Activated naive CD8-positive, alpha-beta T cell treated with anti-CD3 and anti-CD28 coated beads for 36 hours (primary cell): ENCODE measurements at regions not wholly inside any gene's neighbourhood (a gene's known extent, or its start where the extent isn't known, plus 50 kb on each side); places are given as distances from the start of the nearest gene placed in this dataset.

Experiments used
- DNase-seq: peaks from one replicate; pipeline ENCODE4 v3.0.0; 2021
- H3K27ac Mint-ChIP-seq: one replicate; pipeline ENCODE4 v1.8.0; 2022; ENCODE audit warnings: mild to moderate bottlenecking, moderate library complexity, mixed read lengths
- H3K27me3 Mint-ChIP-seq: one replicate; pipeline ENCODE4 v1.8.0; 2022; ENCODE audit warnings: mild to moderate bottlenecking, mixed read lengths
- H3K36me3 Mint-ChIP-seq: one replicate; pipeline ENCODE4 v1.8.0; 2021; ENCODE audit warnings: mild to moderate bottlenecking, mixed read lengths
- H3K4me1 Mint-ChIP-seq: one replicate; pipeline ENCODE4 v1.8.0; 2021; ENCODE audit warnings: mixed read lengths
- H3K4me3 Mint-ChIP-seq: one replicate; pipeline ENCODE4 v1.8.0; 2022; ENCODE audit warnings: mild to moderate bottlenecking, moderate library complexity, mixed read lengths
- H3K9me3 Mint-ChIP-seq: one replicate; pipeline ENCODE4 v1.8.0; 2022; ENCODE audit warnings: mixed read lengths

DNA sequence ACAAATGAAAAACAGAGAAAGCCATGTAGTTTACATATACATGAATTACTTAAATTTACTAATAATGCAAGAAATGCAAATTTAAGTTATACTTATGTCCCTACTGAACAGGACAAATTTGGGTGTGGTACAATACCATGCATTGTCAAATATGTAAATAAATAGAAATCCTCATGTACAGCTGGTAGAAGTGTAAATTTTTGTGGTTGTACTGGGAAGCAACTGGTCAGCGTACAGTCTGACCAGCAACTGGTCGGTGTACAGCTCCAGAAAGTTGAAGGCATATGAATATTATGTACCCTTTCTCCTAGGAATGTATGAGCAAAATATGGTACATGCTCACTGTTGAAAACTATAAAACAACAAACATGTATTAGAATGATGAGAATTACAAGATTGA lies 93.9 kb upstream of the TMEM106B start:
- no peaks in the 10 kb centered on the region for H3K36me3 Mint-ChIP-seq
- peaks cover 3% of the 10 kb centered on the region for H3K4me1 Mint-ChIP-seq
- no peak overlapping the region for H3K27ac Mint-ChIP-seq

DNA sequence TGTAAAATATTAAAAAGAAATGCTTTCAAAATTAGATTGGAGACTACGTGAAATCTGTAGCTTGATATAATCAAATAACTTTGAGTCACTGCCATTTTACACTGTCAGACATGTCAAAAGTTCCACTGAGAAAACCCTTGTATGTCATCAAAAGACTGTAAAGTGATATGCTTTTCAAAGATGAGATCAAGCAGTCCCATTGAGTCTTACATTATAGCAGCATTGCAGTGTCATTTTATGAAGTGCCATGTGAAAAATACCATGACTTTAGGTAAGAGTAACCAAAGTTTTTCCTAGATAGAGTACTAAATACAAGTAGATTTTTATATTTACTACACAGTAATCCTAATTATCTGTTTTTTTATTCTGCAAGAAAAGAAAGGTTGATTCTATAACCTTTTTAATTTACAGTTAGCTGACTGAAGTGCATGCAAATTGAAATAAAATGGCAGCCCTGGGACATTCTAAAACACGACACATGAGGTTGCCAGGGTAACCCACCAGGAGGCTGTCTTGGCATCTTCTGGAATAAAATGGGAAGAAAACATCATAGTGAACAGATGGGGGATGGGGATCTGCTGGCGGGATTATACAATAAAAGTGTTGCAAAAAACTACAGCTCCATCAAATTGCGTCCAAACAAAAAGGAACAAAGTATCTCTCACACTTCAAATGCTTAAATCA lies 91.3 kb upstream of the TMEM106B start:
- Mint-ChIP-seq H3K9me3 (no peaks in the 10 kb centered on the region), H3K4me1 (peaks cover 2% of the 10 kb centered on the region), H3K27ac (no peak overlapping the region), H3K36me3 (no peaks in the 10 kb centered on the region), H3K4me3 (no peak overlapping the region), H3K27me3 (no peaks in the 10 kb centered on the region)
- no peak for DNase-seq

More for the DNA sequence above, 93.9 kb upstream of the TMEM106B start:
- DNase-seq: no peak
- Mint-ChIP-seq H3K4me3 (no peak overlapping the region), H3K9me3 (no peaks in the 10 kb centered on the region), H3K27me3 (peaks cover 18% of the 10 kb centered on the region)

DNA sequence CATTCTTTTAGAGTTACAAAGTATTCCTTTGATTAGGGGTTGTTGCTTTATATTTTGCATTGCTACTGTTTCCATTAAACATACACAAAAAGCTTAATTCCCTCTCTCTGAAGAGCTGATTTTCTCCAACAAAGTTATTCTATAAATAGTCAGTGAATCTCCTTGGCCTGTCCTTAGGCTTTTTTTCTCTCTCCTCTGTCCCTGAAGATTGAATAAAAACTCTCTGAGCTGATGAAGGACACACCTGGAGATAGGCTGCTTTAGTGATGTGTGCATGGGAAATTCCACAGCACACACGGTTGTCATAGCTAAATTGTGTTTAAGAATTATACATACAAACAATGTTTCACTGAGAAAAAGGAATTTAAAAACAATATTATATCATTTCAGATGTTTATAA lies 90.5 kb upstream of the TMEM106B start:
- DNase-seq: no peak
- Mint-ChIP-seq H3K4me3 (no peak overlapping the region), H3K4me1 (peaks cover 2% of the 10 kb centered on the region), H3K27me3 (peaks cover 6% of the 10 kb centered on the region), H3K9me3 (no peaks in the 10 kb centered on the region), H3K27ac (no peak overlapping the region), H3K36me3 (no peaks in the 10 kb centered on the region)

DNA sequence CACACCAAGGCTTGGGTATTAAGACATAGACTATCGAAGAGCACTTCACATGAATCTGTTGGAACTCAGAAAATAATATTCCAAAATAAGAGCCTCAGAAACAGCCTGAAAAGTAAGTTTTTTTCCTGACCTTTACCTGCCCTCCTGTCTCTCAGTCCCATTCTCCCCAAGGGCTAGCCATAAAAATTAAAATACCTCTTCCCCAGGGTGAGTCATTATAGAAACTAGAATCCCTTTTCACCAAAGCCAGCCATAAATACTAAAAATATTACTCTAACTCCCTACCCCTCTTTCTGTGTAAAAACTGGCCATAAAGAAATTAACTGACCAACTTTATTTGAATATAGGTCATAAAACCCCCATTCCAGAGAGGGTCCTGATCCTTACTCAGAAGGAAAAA lies 87.9 kb upstream of the TMEM106B start:
- Mint-ChIP-seq H3K36me3 (no peaks in the 10 kb centered on the region), H3K27me3 (peaks cover 6% of the 10 kb centered on the region)

DNA sequence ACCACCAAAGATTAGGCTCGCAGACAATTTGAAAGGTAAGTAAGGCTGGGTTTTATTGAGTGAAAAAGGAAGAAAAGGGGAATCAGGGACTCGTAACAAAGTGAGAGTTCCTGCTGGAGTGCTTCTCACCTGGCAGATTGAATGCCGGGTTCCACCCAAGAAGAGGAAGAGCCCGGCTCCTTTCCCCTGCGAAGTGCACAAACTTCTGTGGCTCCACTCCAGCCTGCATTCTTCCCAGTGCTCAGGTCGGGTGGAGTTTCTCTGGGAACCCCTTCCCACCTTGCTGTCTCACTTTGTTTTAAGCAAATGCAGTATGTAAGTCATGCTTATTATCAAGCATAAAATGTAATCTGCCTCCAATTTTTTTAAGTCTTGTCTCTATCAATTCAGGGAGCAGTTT lies 87.1 kb upstream of the TMEM106B start:
- H3K9me3 Mint-ChIP-seq: no peaks in the 10 kb centered on the region
- H3K36me3 Mint-ChIP-seq: no peaks in the 10 kb centered on the region
- no peak for DNase-seq
- H3K27me3 Mint-ChIP-seq: peaks cover 6% of the 10 kb centered on the region
- H3K27ac Mint-ChIP-seq: no peak overlapping the region
- peaks cover 12% of the 10 kb centered on the region for H3K4me1 Mint-ChIP-seq
- no peak overlapping the region for H3K4me3 Mint-ChIP-seq

More for the DNA sequence above, 87.9 kb upstream of the TMEM106B start:
- no peak overlapping the region for H3K27ac Mint-ChIP-seq
- H3K9me3 Mint-ChIP-seq: no peaks in the 10 kb centered on the region
- peaks cover 12% of the 10 kb centered on the region for H3K4me1 Mint-ChIP-seq
- no peak overlapping the region for H3K4me3 Mint-ChIP-seq
- DNase-seq: no peak

DNA sequence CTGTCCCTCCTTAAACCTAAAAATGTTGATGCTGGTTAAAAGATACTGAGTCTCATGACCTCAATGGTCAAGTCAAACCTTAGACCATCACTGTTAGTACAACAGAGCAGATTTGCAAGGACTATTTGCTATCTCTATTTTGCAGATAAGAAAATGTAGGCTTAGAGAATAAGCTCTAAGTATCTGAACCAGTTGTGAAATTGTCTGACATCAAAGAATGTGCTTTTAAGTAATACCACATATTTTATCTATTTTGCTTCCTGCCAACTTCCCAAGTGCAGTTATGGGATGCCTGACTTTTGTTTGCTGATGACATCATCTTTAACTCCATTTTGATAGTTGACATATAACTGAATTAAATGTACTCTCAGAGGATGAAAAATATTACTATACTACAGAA lies 83.6 kb upstream of the TMEM106B start:
- no peak overlapping the region for H3K27ac Mint-ChIP-seq
- DNase-seq: no peak
- H3K9me3 Mint-ChIP-seq: peaks cover 2% of the 10 kb centered on the region
- peaks cover 6% of the 10 kb centered on the region for H3K27me3 Mint-ChIP-seq
- H3K4me3 Mint-ChIP-seq: no peak overlapping the region
- no peaks in the 10 kb centered on the region for H3K36me3 Mint-ChIP-seq
- peaks cover 22% of the 10 kb centered on the region for H3K4me1 Mint-ChIP-seq

DNA sequence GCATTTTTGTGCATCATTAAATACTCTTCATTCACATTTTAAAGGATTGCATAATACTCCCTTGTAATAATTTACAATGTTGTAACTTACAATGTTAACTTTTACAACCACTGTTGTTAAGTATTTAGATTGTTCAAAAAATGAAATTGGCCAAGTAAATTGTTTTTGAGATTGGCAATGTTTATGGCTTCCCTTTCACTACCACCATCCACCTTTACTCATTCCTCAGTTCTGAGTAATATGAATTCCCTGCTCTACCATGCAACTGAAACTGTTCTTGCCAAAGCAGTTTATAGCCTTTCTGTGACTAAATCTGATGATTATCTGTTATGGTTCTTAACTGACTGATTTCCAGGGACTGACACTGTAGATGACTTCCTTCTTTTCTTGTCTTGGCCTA lies 80.5 kb upstream of the TMEM106B start:
- no peaks in the 10 kb centered on the region for H3K27me3 Mint-ChIP-seq
- DNase-seq: no peak
- H3K27ac Mint-ChIP-seq: no peak overlapping the region
- H3K4me3 Mint-ChIP-seq: no peak overlapping the region
- peaks cover 20% of the 10 kb centered on the region for H3K4me1 Mint-ChIP-seq
- H3K36me3 Mint-ChIP-seq: peaks cover 3% of the 10 kb centered on the region
- H3K9me3 Mint-ChIP-seq: peaks cover 5% of the 10 kb centered on the region

DNA sequence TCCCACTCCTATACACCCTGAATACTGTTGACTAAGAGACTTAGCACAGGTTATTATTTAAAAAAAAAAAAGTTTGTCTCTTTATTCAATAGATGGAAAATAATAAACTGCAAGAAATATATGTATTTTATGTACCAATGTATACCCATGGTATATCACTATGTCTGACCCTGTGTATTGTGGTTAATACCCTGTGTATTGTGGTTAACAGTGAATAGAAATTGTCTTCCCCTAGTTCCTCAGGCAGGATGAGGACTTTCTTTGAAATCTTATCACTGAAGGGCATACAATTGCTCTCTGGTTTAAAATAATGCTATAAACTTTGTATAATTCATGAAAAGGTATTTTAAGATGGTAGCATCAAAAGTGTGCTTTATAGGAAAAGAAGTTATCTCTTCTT lies 80.0 kb upstream of the TMEM106B start:
- H3K27me3 Mint-ChIP-seq: no peaks in the 10 kb centered on the region
- H3K27ac Mint-ChIP-seq: no peak overlapping the region
- peaks cover 3% of the 10 kb centered on the region for H3K36me3 Mint-ChIP-seq
- peaks cover 5% of the 10 kb centered on the region for H3K9me3 Mint-ChIP-seq
- peaks cover 20% of the 10 kb centered on the region for H3K4me1 Mint-ChIP-seq
- no peak for DNase-seq
- no peak overlapping the region for H3K4me3 Mint-ChIP-seq

DNA sequence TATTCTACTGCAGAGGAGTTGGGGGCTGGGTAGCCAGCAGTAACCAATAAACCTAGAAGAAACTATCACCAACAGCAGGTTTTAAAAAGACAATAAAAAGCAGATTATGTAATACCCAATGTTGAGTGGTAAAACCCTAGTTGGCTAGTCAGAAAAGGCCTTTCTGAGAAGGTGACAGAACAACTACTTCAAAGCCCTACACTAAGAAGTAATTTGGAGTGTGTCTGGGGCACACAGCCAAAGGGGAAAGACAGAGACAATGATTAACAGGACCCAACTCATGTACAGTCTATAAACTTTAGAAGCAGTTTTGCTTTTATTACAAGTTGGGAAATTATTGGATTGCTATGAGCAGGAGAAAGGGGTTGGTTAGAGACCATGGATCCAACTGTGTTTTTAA lies 77.2 kb upstream of the TMEM106B start:
- no peak for DNase-seq
- Mint-ChIP-seq H3K36me3 (peaks cover 3% of the 10 kb centered on the region), H3K9me3 (peaks cover 5% of the 10 kb centered on the region), H3K4me1 (peaks cover 18% of the 10 kb centered on the region), H3K4me3 (no peak overlapping the region), H3K27me3 (no peaks in the 10 kb centered on the region), H3K27ac (no peak overlapping the region)

DNA sequence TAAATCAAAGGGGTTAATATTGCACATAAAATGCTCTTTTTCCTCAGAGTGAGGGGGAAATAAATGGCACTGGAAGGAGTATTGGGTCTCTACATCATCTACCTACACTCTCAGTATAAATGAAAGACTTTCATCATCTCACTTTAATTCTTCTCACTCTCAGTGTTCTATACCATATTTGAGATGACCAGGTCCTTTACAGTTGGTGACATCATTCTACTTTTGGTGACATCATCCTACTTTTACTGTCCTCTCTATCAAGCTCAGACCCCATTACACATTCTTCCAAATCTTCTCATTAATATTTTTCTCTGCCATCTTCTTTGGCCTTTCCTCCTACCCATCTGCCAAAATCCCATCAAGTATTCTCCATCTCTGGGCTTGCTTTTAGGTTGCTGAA lies 74.6 kb upstream of the TMEM106B start:
- Mint-ChIP-seq H3K4me3 (no peak overlapping the region), H3K27ac (no peak overlapping the region), H3K27me3 (no peaks in the 10 kb centered on the region), H3K4me1 (peaks cover 9% of the 10 kb centered on the region), H3K9me3 (peaks cover 5% of the 10 kb centered on the region), H3K36me3 (peaks cover 3% of the 10 kb centered on the region)
- DNase-seq: no peak

DNA sequence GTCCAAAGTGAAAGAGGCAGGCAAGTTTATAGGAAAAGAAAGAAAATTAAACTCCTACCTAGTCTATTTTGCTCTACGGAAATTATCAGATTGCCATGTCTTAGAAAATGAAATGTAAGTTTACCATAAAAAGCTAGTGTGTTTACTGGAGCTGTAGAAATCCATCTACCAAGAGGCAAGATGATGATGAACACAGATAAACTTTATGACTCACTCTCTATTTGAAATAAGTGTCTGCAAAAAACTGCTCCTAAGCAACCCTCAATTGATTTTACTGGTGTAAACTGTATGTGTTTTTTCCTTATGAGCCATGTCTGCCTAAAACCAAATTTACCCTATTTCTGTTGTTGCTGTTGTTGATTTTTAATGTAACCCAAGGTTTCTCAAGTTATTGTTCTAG lies 73.8 kb upstream of the TMEM106B start:
- Mint-ChIP-seq H3K4me1 (peaks cover 7% of the 10 kb centered on the region), H3K4me3 (no peak overlapping the region), H3K27me3 (no peaks in the 10 kb centered on the region), H3K9me3 (peaks cover 6% of the 10 kb centered on the region), H3K36me3 (peaks cover 3% of the 10 kb centered on the region), H3K27ac (no peak overlapping the region)
- DNase-seq: no peak

DNA sequence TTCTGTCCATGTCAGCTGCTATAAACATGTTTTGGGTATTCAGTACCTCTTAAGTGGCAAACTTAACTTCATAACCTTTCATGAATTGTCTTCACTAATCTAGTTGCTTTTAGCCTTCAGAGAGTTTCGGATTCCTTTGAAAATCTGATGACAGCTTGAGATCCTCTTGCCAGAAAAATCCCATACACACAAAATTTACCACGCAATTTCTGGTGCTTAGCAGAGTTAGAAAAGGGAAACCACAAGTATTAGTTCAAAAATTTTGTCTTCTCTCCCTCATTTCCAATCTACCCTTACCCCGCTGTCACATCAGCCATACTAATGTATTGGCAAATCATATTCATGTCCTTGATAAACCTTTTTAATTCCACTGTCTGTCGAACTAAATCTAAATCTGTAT lies 72.7 kb upstream of the TMEM106B start:
- DNase-seq: no peak
- no peak overlapping the region for H3K27ac Mint-ChIP-seq
- H3K36me3 Mint-ChIP-seq: no peaks in the 10 kb centered on the region
- H3K27me3 Mint-ChIP-seq: no peaks in the 10 kb centered on the region
- no peak overlapping the region for H3K4me3 Mint-ChIP-seq
- peaks cover 7% of the 10 kb centered on the region for H3K4me1 Mint-ChIP-seq
- peaks cover 5% of the 10 kb centered on the region for H3K9me3 Mint-ChIP-seq

DNA sequence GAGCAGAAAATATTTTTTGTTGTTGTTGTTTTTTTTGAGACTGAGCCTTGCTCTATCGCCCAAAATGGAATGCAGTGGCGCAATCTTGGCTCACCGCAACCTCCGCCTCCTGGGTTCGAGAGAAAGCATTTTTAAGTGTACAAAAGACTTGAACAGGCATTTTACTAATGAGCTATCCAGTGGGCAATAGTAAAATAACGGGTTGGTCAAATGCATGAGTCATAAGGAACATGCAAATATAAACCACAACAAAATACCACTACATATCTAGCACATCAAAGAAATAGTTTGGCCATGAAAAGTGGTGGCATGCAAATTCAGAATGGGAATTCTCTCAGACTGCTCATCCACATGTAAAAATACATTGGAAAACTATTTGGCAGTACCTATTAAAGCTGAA lies 71.7 kb upstream of the TMEM106B start:
- no peak for DNase-seq
- Mint-ChIP-seq H3K4me1 (peaks cover 7% of the 10 kb centered on the region), H3K27ac (no peak overlapping the region), H3K27me3 (no peaks in the 10 kb centered on the region), H3K36me3 (no peaks in the 10 kb centered on the region), H3K9me3 (peaks cover 5% of the 10 kb centered on the region), H3K4me3 (no peak overlapping the region)

DNA sequence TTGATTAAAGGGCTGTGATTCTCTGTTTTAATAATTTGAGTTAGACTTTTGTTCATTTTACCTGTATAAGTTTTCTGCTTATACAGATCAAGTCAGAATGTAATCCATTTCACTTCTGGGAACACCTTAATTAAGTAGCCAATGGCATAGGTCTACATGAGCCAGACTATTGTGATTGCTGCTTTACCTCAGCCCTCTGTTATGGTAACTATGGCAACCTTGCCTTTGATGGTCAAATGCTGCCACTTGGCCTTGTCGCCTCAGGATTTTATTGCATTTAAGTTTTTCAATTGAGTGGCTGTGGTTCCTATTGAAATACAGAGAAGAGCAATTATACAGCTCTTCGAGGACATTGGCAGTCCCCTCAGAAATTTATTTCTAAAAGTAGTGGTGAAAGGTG lies 64.3 kb upstream of the TMEM106B start:
- H3K27ac Mint-ChIP-seq: no peak overlapping the region
- no peaks in the 10 kb centered on the region for H3K27me3 Mint-ChIP-seq
- H3K4me3 Mint-ChIP-seq: no peak overlapping the region
- peaks cover 5% of the 10 kb centered on the region for H3K9me3 Mint-ChIP-seq
- H3K36me3 Mint-ChIP-seq: no peaks in the 10 kb centered on the region
- no peaks in the 10 kb centered on the region for H3K4me1 Mint-ChIP-seq
- DNase-seq: no peak

DNA sequence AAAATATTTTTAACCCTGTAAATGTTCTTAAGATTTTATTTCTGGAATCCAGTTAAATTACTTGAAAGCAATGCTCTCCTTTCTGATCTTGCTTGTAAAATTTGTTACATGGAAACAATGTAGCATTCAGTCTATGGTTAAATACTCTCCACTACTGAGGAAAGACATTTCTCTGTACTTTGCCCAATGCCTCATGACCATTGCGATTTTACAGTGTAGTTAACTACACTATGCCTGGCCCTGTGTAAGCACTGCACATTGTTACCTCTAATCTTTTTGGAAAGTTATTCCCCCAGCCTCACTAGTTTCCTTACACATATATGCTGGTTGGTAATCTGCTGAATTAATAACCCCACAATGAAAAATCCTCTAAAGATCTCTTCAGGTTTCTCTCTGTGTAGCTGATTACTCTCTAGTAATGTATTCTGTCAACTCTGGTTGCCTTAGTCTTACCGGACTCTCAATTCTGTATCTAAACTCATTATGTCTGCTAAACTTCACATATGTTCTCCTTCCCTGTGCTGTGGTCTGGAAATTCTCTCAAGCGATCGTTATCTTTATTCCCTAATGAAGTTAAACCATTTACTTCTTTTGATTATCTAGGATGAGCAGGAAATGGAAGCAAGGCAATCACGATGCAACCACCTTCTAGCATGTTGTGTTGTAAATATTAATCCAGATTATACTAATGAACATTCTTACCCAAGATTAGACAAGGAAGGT lies 58.7 kb upstream of the TMEM106B start:
- no peaks in the 10 kb centered on the region for H3K27me3 Mint-ChIP-seq
- DNase-seq: no peak
- H3K27ac Mint-ChIP-seq: no peak overlapping the region
- no peaks in the 10 kb centered on the region for H3K4me1 Mint-ChIP-seq
- H3K9me3 Mint-ChIP-seq: no peaks in the 10 kb centered on the region
- no peaks in the 10 kb centered on the region for H3K36me3 Mint-ChIP-seq
- no peak overlapping the region for H3K4me3 Mint-ChIP-seq

DNA sequence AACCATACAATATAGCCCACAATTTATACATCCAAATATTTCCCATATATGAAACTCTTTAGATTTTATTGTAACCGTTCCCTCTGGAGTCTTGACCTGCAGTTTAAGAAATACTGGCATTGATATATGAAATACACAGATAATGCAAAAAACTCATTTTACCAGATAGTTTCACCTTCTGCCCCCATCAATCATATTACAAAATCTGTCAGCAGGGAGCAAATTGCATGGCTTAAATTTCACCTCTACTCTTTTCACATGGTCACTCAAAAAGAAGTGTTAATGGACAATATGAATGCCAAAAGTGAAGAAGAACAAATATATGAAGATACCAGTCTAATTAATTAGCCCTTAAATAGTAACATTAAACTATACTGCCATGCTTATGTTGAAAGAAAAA lies 57.0 kb upstream of the TMEM106B start:
- no peak overlapping the region for H3K27ac Mint-ChIP-seq
- no peak overlapping the region for H3K4me3 Mint-ChIP-seq
- H3K9me3 Mint-ChIP-seq: no peaks in the 10 kb centered on the region
- H3K27me3 Mint-ChIP-seq: no peaks in the 10 kb centered on the region
- no peaks in the 10 kb centered on the region for H3K36me3 Mint-ChIP-seq
- no peaks in the 10 kb centered on the region for H3K4me1 Mint-ChIP-seq
- no peak for DNase-seq
